Activated naive CD8-positive, alpha-beta T cell treated with anti-CD3 and anti-CD28 coated beads, Interleukin-2, amount 10 ng/mL, durations not matched to agents 7 days and 5 days (primary cell): ENCODE measurements at regions not wholly inside any gene's neighbourhood (a gene's known extent, or its start where the extent isn't known, plus 50 kb on each side); places are given as distances from the start of the nearest gene placed in this dataset.

Source experiments
- ATAC-seq: fragments of 150-1000 bp; cut with Tn5 transposase; one replicate; pipeline ENCODE4 v1.10.0; 2021; ENCODE audit warnings: low read depth, moderate library complexity
- POLR2A ChIA-PET: fragments of 350-600 bp; sonication (Branson Sonifier 250); formaldehyde crosslinking; loops from one replicate; lab custom pipeline; 2021; ENCODE audit warnings: antibody characterized with exemption; lab: Charles Lee
- DNase-seq: peaks from one replicate; pipeline ENCODE4 v3.0.0; 2021
- H3K27ac Mint-ChIP-seq: one replicate; pipeline ENCODE4 v1.8.0; 2022; ENCODE audit warnings: mild to moderate bottlenecking, mixed read lengths
- H3K27me3 Mint-ChIP-seq: one replicate; pipeline ENCODE4 v1.8.0; 2022; ENCODE audit warnings: mild to moderate bottlenecking, moderate library complexity, mixed read lengths
- H3K36me3 Mint-ChIP-seq: one replicate; pipeline ENCODE4 v1.8.0; 2021; ENCODE audit warnings: mild to moderate bottlenecking, mixed read lengths
- H3K4me1 Mint-ChIP-seq: one replicate; pipeline ENCODE4 v1.8.0; 2021; ENCODE audit warnings: mixed read lengths
- H3K4me3 Mint-ChIP-seq: one replicate; pipeline ENCODE4 v1.8.0; 2022; ENCODE audit warnings: mild to moderate bottlenecking, moderate library complexity, mixed read lengths
- H3K9me3 Mint-ChIP-seq: one replicate; pipeline ENCODE4 v1.8.0; 2021; ENCODE audit warnings: mixed read lengths

GRCh38 chr20:22768266-22769178 is 184.2 kb upstream of the FOXA2 start:
- Mint-ChIP-seq H3K4me1 (no peaks in the 10 kb centered on the region), H3K36me3 (no peaks in the 10 kb centered on the region), H3K27ac (no peak overlapping the region), H3K4me3 (no peak overlapping the region), H3K27me3 (no peaks in the 10 kb centered on the region), H3K9me3 (no peaks in the 10 kb centered on the region)
- DNase-seq (no peak), ATAC-seq (no peak)
- POLR2A ChIA-PET: no interaction called here

- DNase-seq (no peak), ATAC-seq (no peak)
- H3K4me3 Mint-ChIP-seq: no peak overlapping the region
- POLR2A ChIA-PET: no interaction called here
- no peaks in the 10 kb centered on the region for H3K9me3 Mint-ChIP-seq
- no peaks in the 10 kb centered on the region for H3K27me3 Mint-ChIP-seq
- no peak overlapping the region for H3K27ac Mint-ChIP-seq
- H3K4me1 Mint-ChIP-seq: no peaks in the 10 kb centered on the region
- H3K36me3 Mint-ChIP-seq: no peaks in the 10 kb centered on the region
Observed at GRCh38 chr20:22770241-22770800, 185.9 kb upstream of the FOXA2 start.

GRCh38 chr20:22771706-22772105 is 187.3 kb upstream of the FOXA2 start:
- Mint-ChIP-seq H3K9me3 (peaks cover 4% of the 10 kb centered on the region), H3K4me3 (no peak overlapping the region), H3K27ac (no peak overlapping the region), H3K27me3 (no peaks in the 10 kb centered on the region), H3K36me3 (no peaks in the 10 kb centered on the region), H3K4me1 (no peaks in the 10 kb centered on the region)
- DNase-seq: no peak
- POLR2A ChIA-PET: no interaction called here
- no peak for ATAC-seq

DNA sequence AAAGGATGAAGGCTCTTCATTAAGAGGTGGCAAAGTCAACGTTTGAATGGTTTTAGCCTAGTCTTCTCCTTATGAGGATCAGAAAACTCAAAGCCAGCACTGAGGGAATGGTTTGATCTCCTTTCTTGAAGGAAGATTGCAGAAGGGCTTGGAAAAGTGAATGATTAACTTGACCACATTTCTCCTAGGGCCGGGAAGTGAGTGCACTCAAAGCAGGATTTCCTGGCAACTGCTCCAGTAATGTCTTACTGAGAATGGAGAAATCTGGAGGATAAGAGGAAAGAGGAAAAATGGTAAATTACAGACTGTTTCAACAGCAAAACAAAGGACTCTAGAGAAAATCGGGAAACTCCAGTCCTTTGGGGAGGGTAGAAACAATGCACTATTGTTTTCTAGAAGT is 189.0 kb upstream of the FOXA2 start:
- no peaks in the 10 kb centered on the region for H3K4me1 Mint-ChIP-seq
- no peak overlapping the region for H3K27ac Mint-ChIP-seq
- ATAC-seq (no peak), DNase-seq (no peak)
- POLR2A ChIA-PET: no interaction called here
- no peaks in the 10 kb centered on the region for H3K36me3 Mint-ChIP-seq
- H3K27me3 Mint-ChIP-seq: no peaks in the 10 kb centered on the region
- H3K9me3 Mint-ChIP-seq: peaks cover 4% of the 10 kb centered on the region
- no peak overlapping the region for H3K4me3 Mint-ChIP-seq

DNA sequence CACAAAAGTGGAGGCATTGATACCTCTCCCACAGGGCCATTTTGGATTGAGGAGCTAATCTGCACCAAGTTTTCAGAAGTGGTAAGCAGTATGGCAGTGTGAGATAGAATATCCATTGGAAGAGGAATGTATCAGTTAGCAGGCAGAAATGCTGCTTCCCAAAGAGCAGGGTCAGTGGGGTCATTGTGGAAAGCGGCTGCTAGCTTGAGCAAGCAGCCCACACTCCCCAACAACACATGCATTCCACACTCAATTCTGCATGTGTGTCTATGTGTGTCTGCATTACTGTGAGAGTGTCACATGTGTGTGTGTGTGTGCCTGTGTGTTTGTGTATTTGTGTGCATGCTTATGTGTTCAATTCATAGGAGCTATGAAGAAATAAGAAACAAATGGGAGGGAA is 190.9 kb upstream of the FOXA2 start:
- no peaks in the 10 kb centered on the region for H3K36me3 Mint-ChIP-seq

DNA sequence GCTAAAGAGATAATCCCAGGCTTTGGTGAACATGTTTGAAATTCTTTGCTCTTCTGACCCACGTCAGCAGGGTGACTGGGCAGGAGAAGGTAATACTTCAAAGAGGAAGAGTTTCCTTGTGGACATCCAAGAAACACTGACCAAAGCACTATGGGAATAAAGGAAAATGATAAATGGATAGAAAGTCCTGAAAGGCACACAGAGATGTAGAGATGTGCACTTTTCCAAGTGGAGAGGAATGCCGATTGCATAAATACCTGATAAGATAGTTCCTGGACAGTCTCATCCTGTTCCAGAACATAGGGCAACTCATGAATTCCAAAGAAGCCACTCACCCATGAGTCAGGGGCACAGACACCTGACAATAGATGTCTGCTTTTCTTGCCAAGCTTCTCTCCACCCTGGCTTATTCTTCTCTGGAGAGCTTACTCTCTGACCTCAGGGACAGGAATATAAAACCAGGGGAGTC is 191.3 kb upstream of the FOXA2 start:
- Mint-ChIP-seq H3K27ac (no peak overlapping the region), H3K9me3 (peaks cover 4% of the 10 kb centered on the region), H3K36me3 (no peaks in the 10 kb centered on the region), H3K4me3 (no peak overlapping the region), H3K4me1 (no peaks in the 10 kb centered on the region), H3K27me3 (no peaks in the 10 kb centered on the region)
- POLR2A ChIA-PET: no interaction called here
- ATAC-seq (no peak), DNase-seq (no peak)

More for the DNA sequence above, 190.9 kb upstream of the FOXA2 start:
- DNase-seq: no peak
- H3K27me3 Mint-ChIP-seq: no peaks in the 10 kb centered on the region
- H3K9me3 Mint-ChIP-seq: peaks cover 4% of the 10 kb centered on the region
- POLR2A ChIA-PET: no interaction called here
- no peak overlapping the region for H3K27ac Mint-ChIP-seq
- H3K4me1 Mint-ChIP-seq: no peaks in the 10 kb centered on the region
- no peak overlapping the region for H3K4me3 Mint-ChIP-seq
- ATAC-seq: no peak

GRCh38 chr20:22776369-22776768 is 192.0 kb upstream of the FOXA2 start:
- no peak overlapping the region for H3K4me3 Mint-ChIP-seq
- POLR2A ChIA-PET: no interaction called here
- no peaks in the 10 kb centered on the region for H3K27me3 Mint-ChIP-seq
- no peaks in the 10 kb centered on the region for H3K4me1 Mint-ChIP-seq
- peaks cover 4% of the 10 kb centered on the region for H3K9me3 Mint-ChIP-seq
- no peak overlapping the region for H3K27ac Mint-ChIP-seq
- no peak for ATAC-seq
- H3K36me3 Mint-ChIP-seq: no peaks in the 10 kb centered on the region
- no peak for DNase-seq

DNA sequence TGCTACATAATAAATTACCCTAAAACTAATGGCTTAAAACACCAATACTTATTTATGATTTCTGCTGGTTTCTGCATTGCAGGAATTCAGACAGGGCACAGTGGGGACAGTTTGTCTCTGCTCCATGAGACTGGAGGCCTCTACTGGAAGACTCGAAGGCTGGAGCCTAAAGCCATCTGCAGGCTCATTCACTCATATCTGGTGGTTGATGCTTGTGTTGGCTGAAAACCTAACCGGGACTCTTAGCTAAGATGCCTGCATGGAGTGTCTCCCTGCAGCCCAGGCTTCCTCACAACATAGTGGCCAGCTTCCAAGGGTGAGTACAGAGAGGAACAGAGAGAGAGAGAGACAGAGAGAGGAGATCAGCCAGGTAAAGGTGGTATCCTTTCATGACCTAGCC is 195.5 kb upstream of the FOXA2 start:
- POLR2A ChIA-PET: no interaction called here
- no peaks in the 10 kb centered on the region for H3K36me3 Mint-ChIP-seq
- peaks cover 4% of the 10 kb centered on the region for H3K9me3 Mint-ChIP-seq
- DNase-seq: no peak
- no peak overlapping the region for H3K27ac Mint-ChIP-seq
- no peaks in the 10 kb centered on the region for H3K4me1 Mint-ChIP-seq
- no peak for ATAC-seq
- no peak overlapping the region for H3K4me3 Mint-ChIP-seq
- no peaks in the 10 kb centered on the region for H3K27me3 Mint-ChIP-seq

GRCh38 chr20:22781869-22782268 is 197.5 kb upstream of the FOXA2 start:
- ATAC-seq (no peak), DNase-seq (no peak)
- no peak overlapping the region for H3K4me3 Mint-ChIP-seq
- H3K36me3 Mint-ChIP-seq: no peaks in the 10 kb centered on the region
- H3K4me1 Mint-ChIP-seq: no peaks in the 10 kb centered on the region
- POLR2A ChIA-PET: interaction anchor here (0.5 kb wide), 1 partner anchor 21 kb away, joined by 3 read pairs; no protein-coding TSS in a partner anchor
- H3K9me3 Mint-ChIP-seq: no peaks in the 10 kb centered on the region
- no peaks in the 10 kb centered on the region for H3K27me3 Mint-ChIP-seq
- H3K27ac Mint-ChIP-seq: no peak overlapping the region

GRCh38 chr20:22789676-22790075 is 205.3 kb upstream of the FOXA2 start:
- H3K27ac Mint-ChIP-seq: no peak overlapping the region
- H3K36me3 Mint-ChIP-seq: no peaks in the 10 kb centered on the region
- no peaks in the 10 kb centered on the region for H3K9me3 Mint-ChIP-seq
- H3K27me3 Mint-ChIP-seq: peaks cover 2% of the 10 kb centered on the region
- ATAC-seq: no peak
- H3K4me1 Mint-ChIP-seq: no peaks in the 10 kb centered on the region
- DNase-seq: no peak
- no peak overlapping the region for H3K4me3 Mint-ChIP-seq
- POLR2A ChIA-PET: no interaction called here

- Mint-ChIP-seq H3K27ac (no peak overlapping the region), H3K4me3 (no peak overlapping the region), H3K4me1 (no peaks in the 10 kb centered on the region), H3K27me3 (peaks cover 2% of the 10 kb centered on the region), H3K36me3 (no peaks in the 10 kb centered on the region), H3K9me3 (peaks cover 2% of the 10 kb centered on the region)
- DNase-seq (no peak), ATAC-seq (no peak)
- POLR2A ChIA-PET: no interaction called here
Observed at GRCh38 chr20:22791396-22791795, 207.0 kb upstream of the FOXA2 start.

DNA sequence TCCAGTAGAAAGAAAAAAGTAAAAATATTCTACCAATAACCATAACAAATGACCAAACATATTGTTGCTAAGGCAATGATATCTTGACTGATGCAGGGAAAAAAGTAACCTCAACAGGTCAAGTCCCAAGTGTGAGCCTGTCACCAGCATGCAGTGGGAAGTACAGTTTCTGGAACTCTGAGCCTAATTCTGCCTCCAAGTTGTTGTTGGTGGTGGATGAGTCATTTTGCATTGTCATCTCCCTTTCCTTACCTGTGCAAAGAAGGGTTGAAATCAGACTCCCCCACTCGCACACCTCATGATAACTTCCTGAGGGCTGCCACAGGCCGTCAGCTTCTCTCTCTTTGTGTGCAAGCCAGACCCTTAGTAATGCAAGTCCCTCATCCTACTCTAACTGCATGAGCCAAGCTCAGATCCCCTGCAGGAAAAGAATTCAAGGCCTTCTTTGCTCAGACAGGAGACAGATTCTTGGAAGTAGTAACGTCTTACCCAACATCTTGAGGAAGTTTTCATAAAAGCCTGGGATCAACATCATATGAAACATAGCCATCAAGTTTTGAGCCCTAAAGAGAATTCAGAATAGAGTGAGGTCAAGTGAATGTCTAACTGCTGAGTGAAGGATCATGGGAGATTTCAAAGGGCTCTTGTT is 207.6 kb upstream of the FOXA2 start:
- Mint-ChIP-seq H3K9me3 (peaks cover 2% of the 10 kb centered on the region), H3K4me3 (no peak overlapping the region), H3K36me3 (no peaks in the 10 kb centered on the region), H3K4me1 (no peaks in the 10 kb centered on the region), H3K27me3 (peaks cover 2% of the 10 kb centered on the region), H3K27ac (no peak overlapping the region)
- DNase-seq (no peak), ATAC-seq (no peak)
- POLR2A ChIA-PET: no interaction called here

DNA sequence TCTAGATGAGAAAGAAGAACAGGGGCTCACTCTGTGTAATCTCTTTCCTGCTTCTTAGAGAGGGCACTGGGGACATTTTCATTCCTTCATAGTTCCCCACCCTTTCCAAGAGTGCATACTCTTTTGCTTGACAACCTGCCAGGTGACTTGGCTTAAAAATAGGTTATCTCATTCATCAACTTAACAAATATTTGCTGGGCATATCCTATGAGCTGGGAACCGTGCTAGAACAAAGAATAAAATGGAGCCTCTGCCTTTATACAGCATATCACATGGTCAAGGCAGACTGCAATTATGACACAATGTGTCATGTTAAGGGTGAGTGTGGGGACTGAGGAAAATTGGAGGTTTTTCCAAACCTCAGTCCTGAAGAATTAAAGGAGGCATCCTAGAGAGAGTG is 209.8 kb upstream of the FOXA2 start:
- no peak overlapping the region for H3K4me3 Mint-ChIP-seq
- no peaks in the 10 kb centered on the region for H3K36me3 Mint-ChIP-seq
- ATAC-seq (no peak), DNase-seq (no peak)
- POLR2A ChIA-PET: no interaction called here
- H3K9me3 Mint-ChIP-seq: peaks cover 4% of the 10 kb centered on the region
- H3K27me3 Mint-ChIP-seq: peaks cover 2% of the 10 kb centered on the region
- no peaks in the 10 kb centered on the region for H3K4me1 Mint-ChIP-seq
- no peak overlapping the region for H3K27ac Mint-ChIP-seq

- Mint-ChIP-seq H3K27ac (no peak overlapping the region), H3K27me3 (no peaks in the 10 kb centered on the region), H3K4me3 (no peak overlapping the region), H3K36me3 (no peaks in the 10 kb centered on the region), H3K9me3 (peaks cover 4% of the 10 kb centered on the region), H3K4me1 (no peaks in the 10 kb centered on the region)
- ATAC-seq: no peak
- POLR2A ChIA-PET: no interaction called here
- DNase-seq: no peak
Observed at GRCh38 chr20:22795433-22795832, 211.1 kb upstream of the FOXA2 start.
